ENCODE measurements at regions not wholly inside any gene's neighbourhood (a gene's known extent, or its start where the extent isn't known, plus 50 kb on each side); places are given as distances from the start of the nearest gene placed in this dataset.

- no peaks in the 10 kb centered on the region for H3K36me3 ChIP-seq (ENCODE audit: control insufficient read depth, insufficient read depth, low read length)
- Mint-ChIP-seq H3K27me3 (no peaks in the 10 kb centered on the region), H3K4me1 (no peaks in the 10 kb centered on the region), H3K27ac (no peak overlapping the region), H3K9me3 (peaks cover 0 to 22% (median 3%) of the 10 kb centered on the region in 7 donors), H3K4me3 (no peak overlapping the region), H3K36me3 (no peaks in the 10 kb centered on the region)
- no peaks in the 10 kb centered on the region for H3K27me3 ChIP-seq (ENCODE audit: control insufficient read depth, insufficient read depth, low read length)
- peaks cover 0 to 6% of the 10 kb centered on the region in 2 experiments for H3K9me3 ChIP-seq (ENCODE audit: control insufficient read depth in 2 of 2, low read length in 2 of 2)
- no peaks in the 10 kb centered on the region for H3K4me1 ChIP-seq (ENCODE audit: control insufficient read depth, insufficient read depth, low read length, poor library complexity, severe bottlenecking)
- no peak overlapping the region for H3K4me3 ChIP-seq (ENCODE audit: low read depth, low read length)
- no peak for ATAC-seq (ENCODE audit: low read depth in 2 of 2)
- DNase-seq: no peak
- no peak overlapping the region for H3K27ac ChIP-seq (ENCODE audit: insufficient read depth, low read length, poor library complexity, severe bottlenecking)
Observed at GRCh38 chr3:26375843-26376530, 246.6 kb upstream of the LRRC3B start.

- H3K4me1 ChIP-seq (ENCODE audit: control insufficient read depth, insufficient read depth, low read length, poor library complexity, severe bottlenecking): no peaks in the 10 kb centered on the region
- no peak overlapping the region for H3K27ac ChIP-seq (ENCODE audit: insufficient read depth, low read length, poor library complexity, severe bottlenecking)
- no peaks in the 10 kb centered on the region for H3K27me3 ChIP-seq (ENCODE audit: control insufficient read depth, insufficient read depth, low read length)
- H3K36me3 Mint-ChIP-seq: no peaks in the 10 kb centered on the region
- H3K4me1 Mint-ChIP-seq: no peaks in the 10 kb centered on the region
- H3K4me3 Mint-ChIP-seq: no peak overlapping the region
- H3K9me3 ChIP-seq (ENCODE audit: control insufficient read depth in 2 of 2, low read length in 2 of 2): peaks cover 0 to 1% of the 10 kb centered on the region in 2 experiments
- H3K4me3 ChIP-seq (ENCODE audit: low read depth, low read length): no peak overlapping the region
- no peaks in the 10 kb centered on the region for H3K27me3 Mint-ChIP-seq
- H3K9me3 Mint-ChIP-seq: peaks cover 0 to 8% (median 1%) of the 10 kb centered on the region in 7 donors
- DNase-seq (no peak), ATAC-seq (ENCODE audit: low read depth in 2 of 2) (no peak)
- no peak overlapping the region for H3K27ac Mint-ChIP-seq
- no peaks in the 10 kb centered on the region for H3K36me3 ChIP-seq (ENCODE audit: control insufficient read depth, insufficient read depth, low read length)
Observed at GRCh38 chr3:26381411-26381810, 241.2 kb upstream of the LRRC3B start.

GRCh38 chr3:26406636-26407035, 215.9 kb upstream of the LRRC3B start:
- DNase-seq (no peak), ATAC-seq (ENCODE audit: low read depth in 2 of 2) (no peak)
- Histone ChIP-seq H3K4me3 (ENCODE audit: low read depth, low read length) (no peak overlapping the region), H3K4me1 (ENCODE audit: control insufficient read depth, insufficient read depth, low read length, poor library complexity, severe bottlenecking) (no peaks in the 10 kb centered on the region), H3K27me3 (ENCODE audit: control insufficient read depth, insufficient read depth, low read length) (no peaks in the 10 kb centered on the region), H3K36me3 (ENCODE audit: control insufficient read depth, insufficient read depth, low read length) (no peaks in the 10 kb centered on the region), H3K9me3 (ENCODE audit: control insufficient read depth in 2 of 2, low read length in 2 of 2) (no peaks in the 10 kb centered on the region), H3K27ac (ENCODE audit: insufficient read depth, low read length, poor library complexity, severe bottlenecking) (no peak overlapping the region)
- Mint-ChIP-seq H3K4me3 (no peak overlapping the region), H3K9me3 (peaks cover 3 to 15% (median 8%) of the 10 kb centered on the region in 7 donors), H3K36me3 (no peaks in the 10 kb centered on the region), H3K4me1 (no peaks in the 10 kb centered on the region), H3K27me3 (no peaks in the 10 kb centered on the region), H3K27ac (no peak overlapping the region)

DNA sequence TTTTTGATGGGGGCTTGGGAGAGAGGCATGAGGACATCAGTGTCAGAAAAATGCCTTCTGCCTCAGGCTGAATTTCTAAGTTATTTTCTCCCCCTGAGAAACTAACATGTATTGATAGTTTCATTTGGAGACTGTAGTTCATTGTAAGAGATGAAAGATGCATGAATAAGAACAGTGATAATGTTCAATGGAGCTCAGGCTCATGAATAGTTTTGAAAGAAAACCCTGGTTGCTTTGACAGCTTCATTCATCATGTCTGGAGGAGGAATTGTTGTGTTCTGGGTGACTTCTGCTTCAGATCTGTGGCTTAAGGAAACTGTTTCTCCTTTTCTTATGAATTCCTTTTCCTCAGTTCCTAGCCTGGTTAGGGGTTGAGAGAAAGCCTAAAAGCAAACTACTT, 204.0 kb upstream of the LRRC3B start:
- Histone ChIP-seq H3K4me3 (ENCODE audit: low read depth, low read length) (no peak overlapping the region), H3K27ac (ENCODE audit: insufficient read depth, low read length, poor library complexity, severe bottlenecking) (no peak overlapping the region), H3K27me3 (ENCODE audit: control insufficient read depth, insufficient read depth, low read length) (no peaks in the 10 kb centered on the region), H3K9me3 (ENCODE audit: control insufficient read depth in 2 of 2, low read length in 2 of 2) (peaks cover 0 to 7% of the 10 kb centered on the region in 2 experiments), H3K36me3 (ENCODE audit: control insufficient read depth, insufficient read depth, low read length) (no peaks in the 10 kb centered on the region), H3K4me1 (ENCODE audit: control insufficient read depth, insufficient read depth, low read length, poor library complexity, severe bottlenecking) (no peaks in the 10 kb centered on the region)
- Mint-ChIP-seq H3K4me1 (no peaks in the 10 kb centered on the region), H3K36me3 (no peaks in the 10 kb centered on the region), H3K9me3 (peaks cover 0 to 17% (median 12%) of the 10 kb centered on the region in 7 donors), H3K4me3 (no peak overlapping the region), H3K27ac (no peak overlapping the region), H3K27me3 (no peaks in the 10 kb centered on the region)
- no peak for ATAC-seq (ENCODE audit: low read depth in 2 of 2)
- no peak for DNase-seq

GRCh38 chr3:26422415-26422814, 200.2 kb upstream of the LRRC3B start:
- no peak overlapping the region for H3K27ac ChIP-seq (ENCODE audit: insufficient read depth, low read length, poor library complexity, severe bottlenecking)
- DNase-seq (no peak), ATAC-seq (ENCODE audit: low read depth in 2 of 2) (no peak)
- Mint-ChIP-seq H3K27me3 (no peaks in the 10 kb centered on the region), H3K4me3 (no peak overlapping the region), H3K27ac (no peak overlapping the region), H3K4me1 (no peaks in the 10 kb centered on the region), H3K36me3 (no peaks in the 10 kb centered on the region), H3K9me3 (peaks cover 0 to 9% (median 2%) of the 10 kb centered on the region in 7 donors)
- H3K4me3 ChIP-seq (ENCODE audit: low read depth, low read length): no peak overlapping the region
- no peaks in the 10 kb centered on the region for H3K9me3 ChIP-seq (ENCODE audit: control insufficient read depth in 2 of 2, low read length in 2 of 2)
- no peaks in the 10 kb centered on the region for H3K36me3 ChIP-seq (ENCODE audit: control insufficient read depth, insufficient read depth, low read length)
- H3K27me3 ChIP-seq (ENCODE audit: control insufficient read depth, insufficient read depth, low read length): no peaks in the 10 kb centered on the region
- H3K4me1 ChIP-seq (ENCODE audit: control insufficient read depth, insufficient read depth, low read length, poor library complexity, severe bottlenecking): no peaks in the 10 kb centered on the region

- Mint-ChIP-seq H3K4me1 (no peaks in the 10 kb centered on the region), H3K9me3 (peaks cover 0 to 9% (median 2%) of the 10 kb centered on the region in 7 donors), H3K4me3 (no peak overlapping the region), H3K27ac (no peak overlapping the region), H3K27me3 (no peaks in the 10 kb centered on the region), H3K36me3 (no peaks in the 10 kb centered on the region)
- Histone ChIP-seq H3K4me3 (ENCODE audit: low read depth, low read length) (no peak overlapping the region), H3K36me3 (ENCODE audit: control insufficient read depth, insufficient read depth, low read length) (no peaks in the 10 kb centered on the region), H3K4me1 (ENCODE audit: control insufficient read depth, insufficient read depth, low read length, poor library complexity, severe bottlenecking) (no peaks in the 10 kb centered on the region), H3K9me3 (ENCODE audit: control insufficient read depth in 2 of 2, low read length in 2 of 2) (no peaks in the 10 kb centered on the region), H3K27me3 (ENCODE audit: control insufficient read depth, insufficient read depth, low read length) (no peaks in the 10 kb centered on the region), H3K27ac (ENCODE audit: insufficient read depth, low read length, poor library complexity, severe bottlenecking) (no peak overlapping the region)
- ATAC-seq (ENCODE audit: low read depth in 2 of 2): no peak
- no peak for DNase-seq
Observed at GRCh38 chr3:26425076-26425475, 197.5 kb upstream of the LRRC3B start.

GRCh38 chr3:26428992-26429391, 193.6 kb upstream of the LRRC3B start:
- H3K4me1 ChIP-seq (ENCODE audit: control insufficient read depth, insufficient read depth, low read length, poor library complexity, severe bottlenecking): no peaks in the 10 kb centered on the region
- Mint-ChIP-seq H3K27me3 (no peaks in the 10 kb centered on the region), H3K36me3 (no peaks in the 10 kb centered on the region), H3K4me3 (no peak overlapping the region), H3K9me3 (peaks cover 0 to 7% (median 4%) of the 10 kb centered on the region in 7 donors), H3K4me1 (no peaks in the 10 kb centered on the region), H3K27ac (no peak overlapping the region)
- H3K9me3 ChIP-seq (ENCODE audit: control insufficient read depth in 2 of 2, low read length in 2 of 2): no peaks in the 10 kb centered on the region
- DNase-seq (no peak), ATAC-seq (ENCODE audit: low read depth in 2 of 2) (no peak)
- H3K27me3 ChIP-seq (ENCODE audit: control insufficient read depth, insufficient read depth, low read length): no peaks in the 10 kb centered on the region
- H3K27ac ChIP-seq (ENCODE audit: insufficient read depth, low read length, poor library complexity, severe bottlenecking): no peak overlapping the region
- H3K4me3 ChIP-seq (ENCODE audit: low read depth, low read length): no peak overlapping the region
- H3K36me3 ChIP-seq (ENCODE audit: control insufficient read depth, insufficient read depth, low read length): no peaks in the 10 kb centered on the region

GRCh38 chr3:26437678-26438077, 184.9 kb upstream of the LRRC3B start:
- Histone ChIP-seq H3K4me1 (ENCODE audit: control insufficient read depth, insufficient read depth, low read length, poor library complexity, severe bottlenecking) (no peaks in the 10 kb centered on the region), H3K9me3 (ENCODE audit: control insufficient read depth in 2 of 2, low read length in 2 of 2) (no peaks in the 10 kb centered on the region), H3K4me3 (ENCODE audit: low read depth, low read length) (no peak overlapping the region), H3K27ac (ENCODE audit: insufficient read depth, low read length, poor library complexity, severe bottlenecking) (no peak overlapping the region), H3K36me3 (ENCODE audit: control insufficient read depth, insufficient read depth, low read length) (no peaks in the 10 kb centered on the region), H3K27me3 (ENCODE audit: control insufficient read depth, insufficient read depth, low read length) (no peaks in the 10 kb centered on the region)
- H3K27me3 Mint-ChIP-seq: no peaks in the 10 kb centered on the region
- DNase-seq: no peak
- H3K36me3 Mint-ChIP-seq: no peaks in the 10 kb centered on the region
- H3K9me3 Mint-ChIP-seq: peaks cover 4 to 17% (median 8%) of the 10 kb centered on the region in 7 donors
- H3K4me1 Mint-ChIP-seq: no peaks in the 10 kb centered on the region
- no peak overlapping the region for H3K4me3 Mint-ChIP-seq
- H3K27ac Mint-ChIP-seq: no peak overlapping the region
- no peak for ATAC-seq (ENCODE audit: low read depth in 2 of 2)

All from CD4-positive, CD25-positive, alpha-beta regulatory T cell (primary cell).